ENCODE measurements at regions not wholly inside any gene's neighbourhood (a gene's known extent, or its start where the extent isn't known, plus 50 kb on each side); places are given as distances from the start of the nearest gene placed in this dataset.

DNA sequence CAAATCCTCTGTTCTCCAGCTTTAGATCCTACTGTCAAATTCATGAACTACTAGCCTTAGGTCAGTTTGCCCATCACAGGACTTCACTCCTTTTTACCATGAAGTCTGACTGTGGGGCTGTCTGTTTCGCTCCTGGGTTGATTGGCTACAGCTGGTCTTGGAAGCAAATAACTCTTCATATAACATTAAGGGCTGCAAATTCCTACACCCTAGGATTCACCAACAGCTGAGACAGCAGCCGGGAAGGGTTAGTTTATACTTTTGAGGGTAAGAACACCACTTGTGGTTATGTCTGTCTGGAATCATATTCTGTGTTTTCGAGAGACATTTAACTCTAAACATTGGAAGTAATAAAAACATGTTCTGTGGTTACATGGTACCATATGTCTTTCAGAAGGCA lies 55.9 kb upstream of the KIAA1217 start:
- Mint-ChIP-seq H3K4me3 (no peak overlapping the region), H3K36me3 (ENCODE audit: low read depth) (no peaks in the 10 kb centered on the region), H3K9me3 (peaks cover 10% of the 10 kb centered on the region), H3K4me1 (no peaks in the 10 kb centered on the region), H3K27ac (no peak overlapping the region), H3K27me3 (peaks cover 2% of the 10 kb centered on the region)
- DNase-seq (no peak), ATAC-seq (no peak)

GRCh38 chr10:24153537-24153936 lies 55.4 kb upstream of the KIAA1217 start:
- peaks cover 15% of the 10 kb centered on the region for H3K9me3 Mint-ChIP-seq
- H3K27me3 Mint-ChIP-seq = peaks cover 2% of the 10 kb centered on the region
- ATAC-seq = no peak
- no peak overlapping the region for H3K4me3 Mint-ChIP-seq
- H3K36me3 Mint-ChIP-seq (ENCODE audit: low read depth) = no peaks in the 10 kb centered on the region
- DNase-seq = no peak
- H3K4me1 Mint-ChIP-seq = no peaks in the 10 kb centered on the region
- H3K27ac Mint-ChIP-seq = no peak overlapping the region

DNA sequence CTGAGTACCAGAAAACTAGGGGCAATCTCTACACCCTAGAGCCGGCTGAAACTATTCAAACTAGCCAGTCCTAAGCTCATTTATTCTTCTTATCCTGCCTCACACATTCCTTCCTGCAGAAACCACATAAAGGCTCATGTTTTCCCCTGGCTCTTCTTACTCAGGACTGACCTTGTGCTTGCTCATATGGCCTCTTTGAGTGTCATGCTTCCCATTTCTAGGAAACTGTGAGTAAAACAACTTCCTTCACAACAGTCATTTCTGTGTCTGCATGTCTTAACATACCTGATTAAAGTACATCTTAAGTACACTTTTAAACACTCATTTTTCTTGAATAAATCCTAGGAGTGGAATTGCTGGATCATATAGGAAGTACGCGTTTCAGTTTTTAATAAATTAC lies 52.3 kb upstream of the KIAA1217 start:
- no peaks in the 10 kb centered on the region for H3K36me3 Mint-ChIP-seq (ENCODE audit: low read depth)
- ATAC-seq (no peak), DNase-seq (no peak)
- H3K9me3 Mint-ChIP-seq = peaks cover 16% of the 10 kb centered on the region
- H3K27me3 Mint-ChIP-seq = no peaks in the 10 kb centered on the region
- no peaks in the 10 kb centered on the region for H3K4me1 Mint-ChIP-seq
- H3K4me3 Mint-ChIP-seq = no peak overlapping the region
- no peak overlapping the region for H3K27ac Mint-ChIP-seq

DNA sequence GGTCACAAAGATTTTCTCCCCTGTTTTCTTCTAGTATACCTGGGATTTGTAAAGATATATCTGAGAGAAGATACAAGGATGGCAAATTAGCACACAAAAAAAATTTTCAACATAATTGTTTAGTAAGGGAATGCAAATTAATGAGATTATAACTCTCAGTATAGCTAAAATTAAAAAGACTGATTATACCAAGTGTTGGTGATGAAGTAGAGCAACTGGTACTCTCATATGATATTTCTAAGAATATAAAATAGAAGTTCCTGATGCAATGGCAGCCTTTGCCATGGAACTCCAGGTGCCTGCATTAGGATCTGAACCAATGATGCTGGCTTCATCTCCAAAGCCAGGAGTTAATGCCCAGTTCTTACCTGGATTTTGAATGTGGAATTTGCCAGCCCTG lies 51.4 kb upstream of the KIAA1217 start:
- no peak overlapping the region for H3K4me3 Mint-ChIP-seq
- ATAC-seq (no peak), DNase-seq (no peak)
- no peaks in the 10 kb centered on the region for H3K27me3 Mint-ChIP-seq
- no peaks in the 10 kb centered on the region for H3K36me3 Mint-ChIP-seq (ENCODE audit: low read depth)
- no peaks in the 10 kb centered on the region for H3K4me1 Mint-ChIP-seq
- no peak overlapping the region for H3K27ac Mint-ChIP-seq
- peaks cover 16% of the 10 kb centered on the region for H3K9me3 Mint-ChIP-seq
